Stimulated activated CD8-positive, alpha-beta memory T cell treated with anti-CD3 and anti-CD28 coated beads, Interleukin-4, amount 100 ng/mL, for 1 hour (primary cell): ENCODE measurements at regions not wholly inside any gene's neighbourhood (a gene's known extent, or its start where the extent isn't known, plus 50 kb on each side); places are given as distances from the start of the nearest gene placed in this dataset.
"Not testable (repeated sequence)": the region's sequence is repeated elsewhere in the genome, so short reads cannot be mapped to it uniquely, and the experiment has no call there.

Experiments used
- DNase-seq, 2 donors: peaks; one replicate each; pipeline ENCODE4 v3.0.0-alpha.2; 2020; ENCODE audit warnings: low read depth in 2 of 2, low spot score in 1 of 2

DNA sequence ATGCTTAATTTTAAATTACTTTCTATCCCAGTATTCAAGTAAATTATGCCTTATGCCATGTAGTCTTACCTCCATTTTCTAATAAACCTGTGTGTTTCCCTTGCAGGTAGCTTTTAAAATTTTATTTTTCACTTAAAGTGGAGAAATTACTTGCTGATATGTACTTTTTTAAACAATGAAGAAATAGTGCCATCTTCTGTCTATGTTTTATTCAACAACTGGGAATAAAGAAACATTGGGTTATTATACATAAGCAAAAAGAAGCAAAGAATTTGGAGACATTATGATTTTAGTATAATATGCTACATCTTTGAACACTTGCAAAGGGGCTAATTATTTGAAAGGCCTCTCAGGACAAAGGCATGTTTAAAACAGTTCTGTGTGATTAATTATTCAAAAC lies 1912.9 kb downstream of the MRPL39 start:
- DNase-seq: no peak

- no peak for DNase-seq
Observed at GRCh38 chr21:23690316-23690715, 1917.0 kb downstream of the MRPL39 start.

DNA sequence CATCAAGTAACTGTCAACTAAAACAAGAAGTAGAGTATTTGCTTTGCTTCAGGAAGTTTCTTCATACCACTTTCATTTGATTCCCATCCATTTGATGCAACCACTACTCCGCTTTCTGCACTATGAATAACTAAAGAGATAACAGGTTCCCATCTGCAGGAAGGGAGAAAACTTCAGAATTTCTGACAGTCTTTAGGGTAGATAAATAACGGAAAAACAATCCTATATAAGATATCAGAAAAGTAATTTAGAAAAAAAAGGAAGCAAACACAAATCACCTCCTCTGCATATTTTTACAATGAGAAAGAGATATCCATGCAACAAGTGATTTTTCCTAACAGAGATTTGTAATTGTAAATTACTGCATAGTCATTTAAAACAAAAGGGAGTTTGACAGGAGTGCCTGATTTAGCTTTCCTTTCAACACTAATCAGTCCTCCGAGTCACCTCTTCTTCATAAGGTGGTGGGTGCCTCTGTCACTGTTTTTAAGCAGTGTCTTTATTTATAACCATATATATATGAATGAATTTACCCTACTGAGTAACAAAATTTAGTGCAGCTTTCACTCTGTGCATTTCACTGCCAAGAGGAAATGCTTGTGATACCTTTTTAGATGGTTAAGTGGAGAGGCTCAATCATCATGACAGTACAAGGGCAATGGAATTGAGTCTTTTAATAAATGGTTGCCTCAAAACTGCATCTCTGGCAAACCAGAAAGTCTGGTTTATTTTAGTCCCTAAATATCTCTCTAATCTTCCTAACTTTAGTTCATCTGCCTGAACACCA lies 1920.4 kb downstream of the MRPL39 start:
- DNase-seq: no peak

DNA sequence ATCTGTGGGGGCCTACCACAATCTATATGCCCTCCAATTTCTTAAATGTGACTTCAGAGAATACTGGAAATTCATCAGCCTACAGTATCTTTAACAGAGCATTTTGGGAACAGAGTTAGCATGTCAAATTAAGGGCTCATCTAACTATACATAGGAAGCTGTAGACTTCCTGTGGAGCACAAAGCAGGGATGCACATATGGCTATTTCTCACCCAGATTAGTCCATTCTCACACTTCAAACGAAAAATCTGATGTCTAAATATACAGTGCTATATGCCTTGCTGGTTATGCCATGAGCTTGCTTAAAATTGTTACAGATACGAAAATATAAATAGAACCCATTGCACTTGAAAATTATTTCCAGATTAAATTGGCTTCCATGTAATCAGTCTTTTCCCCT lies 1922.8 kb downstream of the MRPL39 start:
- DNase-seq: no peak

DNA sequence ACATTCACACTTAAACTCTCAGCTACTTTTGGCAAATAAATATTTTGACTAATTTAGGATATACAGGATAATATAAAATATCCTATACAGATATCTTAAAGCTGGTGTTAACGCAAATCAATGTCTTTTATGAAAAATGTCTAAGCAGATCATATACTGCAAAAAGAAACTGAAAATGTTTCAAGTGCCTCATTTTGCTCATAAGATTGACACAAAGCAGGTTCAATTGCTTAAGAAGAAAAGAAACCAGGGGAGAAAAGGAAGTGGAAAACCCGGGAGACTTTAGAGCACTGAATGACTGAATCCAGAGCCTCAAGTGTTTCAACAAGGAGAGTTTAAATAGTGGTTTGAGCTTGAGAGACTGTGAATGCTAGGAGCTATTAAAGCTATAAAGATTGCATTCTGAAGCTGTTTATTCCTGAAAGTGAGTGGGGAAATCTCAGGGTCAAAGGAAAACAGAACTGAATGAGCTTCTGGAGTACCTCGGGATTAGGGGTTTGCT lies 1943.0 kb downstream of the MRPL39 start:
- no peak for DNase-seq

- no peak for DNase-seq
Observed at GRCh38 chr21:23660560-23660959, 1946.7 kb downstream of the MRPL39 start.

DNA sequence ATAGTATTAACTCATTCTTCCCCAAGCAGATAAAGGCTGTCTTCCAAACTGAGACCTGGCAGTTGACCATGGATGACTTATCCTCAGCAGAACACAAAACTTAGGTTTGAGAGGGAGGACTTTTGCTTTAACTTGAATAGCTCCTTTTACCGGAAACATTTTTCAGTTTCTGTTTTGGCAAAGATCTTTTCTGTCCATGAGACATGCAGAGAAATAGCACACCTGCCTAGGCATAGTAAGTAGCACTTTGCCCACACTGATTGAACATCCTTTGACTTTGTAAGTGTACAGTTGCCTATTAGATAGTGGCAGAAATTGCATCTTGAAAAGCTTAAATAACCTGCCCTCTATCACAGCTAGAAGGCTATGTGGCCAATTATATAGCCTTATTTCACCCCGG lies 1962.5 kb downstream of the MRPL39 start:
- no peak for DNase-seq

DNA sequence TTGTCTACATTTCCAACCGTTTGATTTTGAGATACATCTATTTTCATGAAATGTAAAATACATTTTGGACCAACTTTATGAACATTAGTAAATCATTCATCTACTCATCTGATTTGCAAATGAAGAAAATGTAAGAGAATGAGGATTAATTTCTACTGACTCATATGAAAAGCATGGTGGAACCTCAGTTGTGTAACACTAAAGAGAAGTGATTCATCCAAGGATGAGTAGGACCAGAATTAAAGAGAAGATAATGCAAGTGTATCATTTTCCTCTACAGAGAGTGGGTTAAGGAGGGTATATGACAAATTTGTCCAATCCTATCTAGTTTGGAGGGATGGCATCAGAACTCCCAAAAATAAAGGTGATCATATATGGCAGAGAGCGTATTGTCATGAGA lies 1967.6 kb downstream of the MRPL39 start:
- no peak for DNase-seq

DNA sequence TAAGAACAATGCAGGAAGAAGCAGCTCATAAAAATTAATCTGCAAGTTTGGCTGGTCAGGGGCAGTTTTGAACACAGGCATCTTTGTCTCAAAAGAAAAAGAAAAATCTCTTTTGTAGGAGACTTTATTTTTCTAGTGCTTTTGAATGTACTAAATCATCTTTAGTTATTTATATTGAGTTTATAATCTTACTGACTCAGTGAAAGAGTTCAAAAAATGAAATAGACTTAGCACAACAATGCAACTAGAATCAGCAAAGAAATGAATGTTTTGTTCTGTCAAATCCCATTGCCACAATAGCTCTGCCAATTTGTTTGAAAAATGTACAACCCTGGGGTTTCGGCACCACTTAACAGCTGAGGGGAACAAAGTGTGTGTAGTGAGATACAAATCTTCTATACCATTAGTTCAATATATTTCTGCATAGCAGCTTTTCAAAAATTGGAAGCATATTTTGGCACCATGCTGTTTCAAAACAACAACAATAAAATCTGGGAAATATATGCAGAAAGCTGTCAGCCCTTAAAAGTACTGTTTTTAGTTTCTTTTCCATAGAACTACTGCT lies 1969.1 kb downstream of the MRPL39 start:
- no peak for DNase-seq

GRCh38 chr21:23633447-23633940 lies 1973.8 kb downstream of the MRPL39 start:
- no peak for DNase-seq

DNA sequence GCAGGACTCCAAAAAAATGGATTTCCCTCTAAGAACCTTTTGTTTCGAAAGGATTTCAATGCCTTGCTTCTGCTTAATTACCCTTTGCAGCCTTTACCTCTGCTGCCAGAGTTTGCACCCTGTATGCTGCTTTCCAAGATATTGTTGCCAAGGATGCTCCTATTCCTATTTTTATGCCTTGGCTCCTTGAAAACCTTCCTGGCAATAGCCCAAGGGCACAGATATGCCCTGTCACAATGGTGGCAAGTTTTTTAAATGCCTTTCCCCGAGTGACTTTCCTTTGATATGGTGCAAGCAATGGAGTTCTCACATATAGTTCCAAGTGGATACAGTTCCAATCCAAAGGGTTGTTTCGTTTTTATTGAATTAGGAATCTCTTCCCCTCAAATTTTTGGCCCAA lies 1983.0 kb downstream of the MRPL39 start:
- DNase-seq: no peak

DNA sequence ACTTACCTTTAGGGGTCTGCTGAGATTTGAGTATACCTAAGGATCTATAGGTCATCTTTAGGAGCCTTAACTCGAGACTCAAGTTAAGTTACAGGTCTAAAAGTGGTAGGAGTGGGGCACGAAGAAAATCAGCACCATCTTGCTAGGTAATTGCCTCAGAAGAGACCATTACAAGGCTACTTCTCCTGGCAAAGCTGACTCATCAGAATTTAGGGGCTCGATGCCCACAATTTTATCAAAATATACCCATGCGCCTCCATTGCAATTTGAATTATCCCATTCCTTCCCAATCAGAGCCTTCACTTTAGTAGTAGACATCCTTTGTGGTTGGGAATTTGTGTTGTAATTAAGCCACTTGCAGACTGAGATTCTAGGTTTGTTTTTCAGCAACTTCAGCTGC lies 1994.3 kb downstream of the MRPL39 start:
- no peak for DNase-seq

DNA sequence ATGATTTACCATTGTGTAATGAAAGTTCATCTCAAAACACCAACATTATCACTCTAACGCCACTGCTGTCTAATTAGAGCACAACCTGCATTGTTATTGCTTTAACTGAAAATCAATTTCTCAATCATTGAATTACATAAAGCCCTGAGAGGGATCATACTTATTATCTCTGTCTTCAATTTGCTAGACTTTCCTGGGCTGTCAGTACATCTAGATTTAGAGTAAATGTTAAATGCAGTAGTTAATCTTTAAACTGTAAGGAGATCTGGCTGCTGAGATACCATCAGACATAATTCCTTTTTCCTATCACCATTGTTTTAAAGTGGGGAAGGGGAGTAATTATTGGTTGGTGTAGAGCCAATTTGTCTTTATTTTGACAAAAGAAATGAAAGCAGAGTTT lies 1995.1 kb downstream of the MRPL39 start:
- no peak for DNase-seq

GRCh38 chr21:23607782-23608431 lies 1999.4 kb downstream of the MRPL39 start:
- DNase-seq: no peak

- no peak for DNase-seq
Observed at GRCh38 chr21:23601549-23601948, 2005.7 kb downstream of the MRPL39 start.

DNA sequence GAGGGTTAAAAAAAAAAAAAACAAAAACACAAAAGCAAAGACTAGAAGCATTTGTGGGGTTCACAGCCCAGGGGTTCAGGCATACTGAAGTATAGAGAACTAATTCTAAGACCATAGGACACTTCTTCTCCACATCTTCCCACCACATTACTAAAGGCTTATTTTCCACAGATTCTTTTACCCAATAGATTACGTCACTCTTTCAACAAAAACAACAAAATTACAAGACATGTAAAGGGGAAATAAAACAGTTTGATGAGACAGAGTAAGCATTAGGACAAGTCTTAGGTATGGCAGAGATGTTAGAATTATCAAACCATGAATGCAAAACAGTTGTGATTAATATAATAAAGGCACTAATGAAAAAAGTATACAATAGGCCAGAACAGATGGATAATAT lies 2013.7 kb downstream of the MRPL39 start:
- no peak for DNase-seq

DNA sequence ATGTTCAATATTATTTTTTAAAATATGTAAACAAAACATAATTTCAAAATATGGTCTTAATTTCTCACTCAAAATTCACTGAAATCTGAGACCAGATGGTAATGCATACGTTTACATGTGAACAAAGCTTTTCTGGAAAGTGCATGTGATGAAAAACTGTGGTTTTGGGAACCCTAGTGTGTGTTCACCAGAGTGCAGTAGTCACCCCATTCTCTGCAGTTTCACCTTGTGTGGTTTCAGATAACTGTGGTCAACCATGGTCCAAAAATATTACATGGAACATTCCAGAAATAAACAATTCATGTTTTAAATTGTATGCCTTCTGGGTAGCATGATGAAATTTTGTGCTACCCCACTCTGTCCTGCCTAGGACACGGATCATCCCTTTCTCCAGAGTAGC lies 2021.9 kb downstream of the MRPL39 start:
- no peak for DNase-seq

GRCh38 chr21:23579573-23579972 lies 2027.7 kb downstream of the MRPL39 start:
- DNase-seq: no peak

DNA sequence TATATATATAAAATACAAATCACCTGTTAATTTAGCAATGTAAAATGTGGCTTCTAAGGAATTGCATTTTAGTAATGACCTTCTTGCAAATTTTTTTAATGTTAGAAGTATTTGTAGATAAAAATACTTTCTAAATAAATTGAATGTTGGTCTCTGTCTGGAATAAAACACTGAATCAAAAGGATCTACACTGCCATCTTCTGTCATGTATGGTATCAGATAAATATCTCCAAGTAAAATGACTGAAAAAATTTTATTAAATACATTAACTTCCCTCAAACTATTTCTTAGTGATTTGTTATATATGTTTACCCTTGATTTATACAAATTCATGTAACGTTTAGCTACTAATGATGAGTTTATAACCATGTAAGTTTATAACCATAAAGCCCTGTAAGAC lies 2029.3 kb downstream of the MRPL39 start:
- no peak for DNase-seq

- no peak for DNase-seq
Observed at GRCh38 chr21:23574932-23575331, 2032.3 kb downstream of the MRPL39 start.

DNA sequence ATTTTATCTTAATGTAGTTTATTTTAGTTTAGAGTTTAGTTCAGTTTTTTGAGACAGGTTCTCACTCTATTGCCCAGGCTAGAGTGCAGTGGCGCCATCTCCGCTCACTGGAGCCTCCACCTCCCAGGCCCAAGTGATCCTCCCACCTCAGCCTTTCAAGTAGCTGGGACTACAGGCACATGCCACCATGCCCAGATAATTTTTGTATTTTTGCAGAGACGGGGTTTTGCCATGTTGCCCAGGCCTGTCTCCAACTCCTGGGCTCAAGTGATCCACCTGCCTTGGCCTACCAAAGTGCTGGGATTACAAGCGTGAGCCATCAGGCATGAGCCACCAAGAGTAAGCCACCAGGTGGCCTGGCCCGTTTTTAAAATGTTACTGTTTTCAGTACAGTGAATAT lies 2058.4 kb downstream of the MRPL39 start:
- not testable (repeated sequence) for DNase-seq

DNA sequence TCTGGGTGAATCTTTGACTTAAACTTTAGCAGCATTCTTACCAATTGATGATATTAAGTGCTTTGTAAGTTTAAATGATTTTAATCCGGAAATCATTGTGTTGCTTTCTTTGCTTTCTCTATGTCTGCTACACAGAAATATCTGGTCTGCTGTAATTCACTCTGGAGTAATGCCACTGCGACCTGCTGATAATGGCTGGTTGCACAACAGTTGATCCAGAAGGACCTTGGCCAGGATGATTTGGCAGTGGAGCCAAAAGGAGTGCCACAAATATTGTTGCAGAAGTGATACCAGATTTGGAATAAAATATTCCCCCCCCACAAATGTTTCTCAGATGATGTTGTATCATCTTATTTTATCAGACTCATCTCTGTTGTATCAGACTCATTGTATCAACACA lies 2063.9 kb downstream of the MRPL39 start:
- DNase-seq: no peak
